ENCODE measurements at regions not wholly inside any gene's neighbourhood (a gene's known extent, or its start where the extent isn't known, plus 50 kb on each side); places are given as distances from the start of the nearest gene placed in this dataset. TPM values are rescaled to one million over a fixed set of nuclear protein-coding genes. Genes with fewer than 3 reads are reported as not detected.

GRCh38 chr10:107317592-107317991 is 153.1 kb upstream of the SORCS1 start:
- no peak for DNase-seq (ENCODE audit: low read depth in 2 of 3, low spot score in 2 of 3)

- no peak for DNase-seq (ENCODE audit: low read depth in 2 of 3, low spot score in 2 of 3)
These were observed 138.7 kb upstream of the SORCS1 start for GRCh38 chr10:107303203-107303602.

- no peak for DNase-seq (ENCODE audit: low read depth in 2 of 3, low spot score in 2 of 3)
These were observed 135.1 kb upstream of the SORCS1 start for GRCh38 chr10:107299606-107300005.

GRCh38 chr10:107284187-107284586 is 119.7 kb upstream of the SORCS1 start:
- no peak for DNase-seq (ENCODE audit: low read depth in 2 of 3, low spot score in 2 of 3)

- no peak for DNase-seq (ENCODE audit: low read depth in 2 of 3, low spot score in 2 of 3)
These were observed 115.8 kb upstream of the SORCS1 start for GRCh38 chr10:107280293-107280692.

- DNase-seq (ENCODE audit: low read depth in 2 of 3, low spot score in 2 of 3): no peak
These were observed 113.1 kb upstream of the SORCS1 start for GRCh38 chr10:107277591-107277990.

GRCh38 chr10:107275806-107276205 is 111.3 kb upstream of the SORCS1 start:
- DNase-seq (ENCODE audit: low read depth in 2 of 3, low spot score in 2 of 3): no peak

- DNase-seq (ENCODE audit: low read depth in 2 of 3, low spot score in 2 of 3): no peak
These were observed 105.1 kb upstream of the SORCS1 start for GRCh38 chr10:107269626-107270025.

- DNase-seq (ENCODE audit: low read depth in 2 of 3, low spot score in 2 of 3): no peak
These were observed 100.2 kb upstream of the SORCS1 start for GRCh38 chr10:107264742-107265141.

GRCh38 chr10:107244122-107244521 is 79.6 kb upstream of the SORCS1 start:
- DNase-seq (ENCODE audit: low read depth in 2 of 3, low spot score in 2 of 3): no peak

- no peak for DNase-seq (ENCODE audit: low read depth in 2 of 3, low spot score in 2 of 3)
These were observed 73.8 kb upstream of the SORCS1 start for GRCh38 chr10:107238275-107238674.

GRCh38 chr10:107232013-107232412 is 67.5 kb upstream of the SORCS1 start:
- peak in 2 of 3 donors; percentile 43 to 80 for DNase-seq (ENCODE audit: low read depth in 2 of 3, low spot score in 2 of 3)

GRCh38 chr10:107230887-107231286 is 66.4 kb upstream of the SORCS1 start:
- no peak for DNase-seq (ENCODE audit: low read depth in 2 of 3, low spot score in 2 of 3)

- no peak for DNase-seq (ENCODE audit: low read depth in 2 of 3, low spot score in 2 of 3)
These were observed 51.2 kb upstream of the SORCS1 start for GRCh38 chr10:107215681-107216080.

Small RNA genes in the stretch of these regions (small RNA-seq; reads per million reads assigned to genes)
- gene AL390123.1: not detected
- not detected for gene RNA5SP326
- gene RNU5B-6P: not detected
- not detected for gene RNU6-839P
